Activated T-cell treated with anti-CD3 and anti-CD28 coated beads for 24 hours (primary cell): ENCODE measurements at regions not wholly inside any gene's neighbourhood (a gene's known extent, or its start where the extent isn't known, plus 50 kb on each side); places are given as distances from the start of the nearest gene placed in this dataset.
"Not testable (repeated sequence)": the region's sequence is repeated elsewhere in the genome, so short reads cannot be mapped to it uniquely, and the experiment has no call there.

ENCODE experiments used
- DNase-seq: peaks from one replicate; pipeline ENCODE4 v3.0.0-alpha.2; 2020; ENCODE audit warnings: low read depth

DNA sequence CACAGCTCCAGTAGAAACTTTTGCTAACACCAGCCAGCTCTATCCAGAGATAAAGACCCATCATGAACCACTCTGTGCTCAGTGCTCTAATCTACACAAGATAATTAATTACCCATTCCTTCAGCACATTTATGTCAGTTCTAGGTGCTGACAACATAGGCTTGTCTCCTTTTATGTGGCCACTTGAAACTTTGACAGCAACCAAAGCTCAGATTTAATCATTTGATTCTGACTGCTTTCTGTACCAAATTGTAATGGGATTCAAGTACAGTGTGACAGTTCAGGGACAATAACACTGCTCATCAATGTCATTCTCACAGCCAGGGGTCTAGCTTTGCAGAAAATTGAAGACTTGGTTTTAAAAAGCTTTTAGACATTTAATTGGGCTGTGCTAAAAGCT is 266.6 kb downstream of the KCTD12 start:
- DNase-seq: no peak

DNA sequence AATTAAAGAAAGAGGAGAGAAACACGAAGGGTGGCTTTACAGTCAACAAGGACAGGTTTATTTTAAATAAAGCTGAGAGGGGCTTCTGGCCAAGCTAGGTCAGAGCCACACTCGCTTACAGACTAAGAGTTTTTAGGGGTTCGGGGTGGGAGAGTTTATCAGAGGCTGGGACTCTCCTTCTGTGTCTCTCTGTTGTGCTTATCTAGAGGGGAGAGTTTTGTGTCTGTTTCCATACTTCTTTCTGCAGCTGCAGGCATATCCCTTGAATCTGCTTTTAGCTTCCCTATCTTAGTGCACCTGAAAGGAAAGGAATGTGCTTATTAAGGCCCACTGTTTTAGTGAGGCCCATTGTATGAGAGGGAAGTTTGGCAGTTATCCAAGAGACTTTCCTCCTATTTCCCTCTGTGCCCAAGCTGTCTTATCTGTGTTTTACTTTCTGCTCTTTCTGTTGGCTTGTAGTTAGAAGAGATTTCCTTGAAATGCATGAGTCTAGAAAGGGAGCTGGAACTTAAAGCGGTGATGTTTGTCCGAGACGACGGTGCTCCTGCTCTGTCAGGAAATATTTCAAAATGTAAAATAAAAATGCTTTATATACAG is 275.3 kb downstream of the KCTD12 start:
- DNase-seq: no peak

DNA sequence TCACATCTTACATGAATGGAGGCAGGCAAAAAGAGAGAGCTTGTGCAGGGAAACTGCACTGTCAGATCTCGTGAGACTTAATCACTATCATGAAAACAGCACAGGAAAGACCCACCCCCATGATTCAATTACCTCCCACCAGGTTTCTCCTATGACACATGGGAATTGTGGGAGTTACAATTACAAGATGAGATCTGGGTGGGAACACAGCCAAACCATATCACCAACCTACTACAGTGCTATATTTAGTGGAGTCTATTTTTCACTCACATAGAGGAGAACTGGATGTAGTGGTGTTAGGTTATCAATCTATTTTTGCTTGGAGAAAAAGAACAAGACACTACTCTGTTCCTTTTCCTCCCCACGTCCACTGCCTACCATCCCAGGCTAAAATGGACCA is 276.6 kb downstream of the KCTD12 start:
- no peak for DNase-seq

DNA sequence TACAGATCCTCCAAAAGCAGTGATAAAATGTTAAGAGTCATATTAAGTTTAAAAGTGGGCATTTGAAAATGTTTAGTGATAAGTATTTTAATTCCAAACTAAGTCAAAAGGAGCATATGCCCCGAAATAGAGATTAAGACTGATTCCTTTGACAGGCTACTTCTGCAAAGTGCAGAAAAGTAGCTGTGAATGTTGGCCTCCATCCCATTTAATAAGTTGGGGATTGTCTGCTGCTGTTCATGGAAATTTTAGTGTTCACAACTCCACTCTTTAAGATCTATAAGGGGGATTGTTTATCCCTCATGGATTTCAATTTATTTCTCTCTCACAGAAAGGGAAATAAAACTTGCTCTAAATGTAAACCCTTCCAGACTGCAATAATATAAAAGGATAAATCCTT is 278.3 kb downstream of the KCTD12 start:
- no peak for DNase-seq

DNA sequence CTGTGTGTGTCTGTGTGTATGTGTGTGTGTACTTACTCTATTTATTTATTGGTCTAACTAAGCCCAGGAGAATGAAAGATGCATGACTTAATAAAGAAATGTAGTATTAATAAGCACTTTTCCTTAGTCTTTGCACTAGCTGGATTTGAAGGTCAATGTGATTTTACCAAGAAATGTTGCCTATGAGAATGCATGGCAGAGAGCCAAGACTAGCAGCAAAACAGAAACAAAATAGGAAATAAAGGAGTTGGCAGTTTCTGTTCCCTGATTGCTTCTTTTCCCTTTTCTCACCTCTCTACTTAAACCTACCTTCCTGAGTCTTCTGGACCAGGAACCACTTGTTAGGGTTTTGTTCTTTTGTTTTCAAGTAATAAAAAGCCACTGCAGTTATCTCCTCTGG is 286.1 kb downstream of the KCTD12 start:
- DNase-seq: no peak

DNA sequence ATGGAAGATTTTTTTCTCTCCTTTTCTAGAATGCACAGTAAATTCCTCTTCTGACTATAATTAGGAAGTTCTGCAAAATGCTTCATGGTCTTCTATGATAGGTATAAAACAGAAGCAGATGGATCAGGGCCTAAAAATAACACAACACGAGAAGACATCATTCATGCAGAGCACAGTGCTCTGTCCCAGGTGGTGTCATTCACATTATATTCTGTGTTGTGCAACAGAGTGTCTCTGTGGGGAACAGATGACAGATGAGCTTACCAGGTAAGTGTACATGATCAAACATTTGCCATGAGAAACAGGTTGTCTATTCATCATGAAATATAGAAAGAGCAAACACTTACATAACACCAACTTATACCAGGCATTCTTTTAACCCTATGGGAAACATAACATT is 288.3 kb downstream of the KCTD12 start:
- DNase-seq: no peak

DNA sequence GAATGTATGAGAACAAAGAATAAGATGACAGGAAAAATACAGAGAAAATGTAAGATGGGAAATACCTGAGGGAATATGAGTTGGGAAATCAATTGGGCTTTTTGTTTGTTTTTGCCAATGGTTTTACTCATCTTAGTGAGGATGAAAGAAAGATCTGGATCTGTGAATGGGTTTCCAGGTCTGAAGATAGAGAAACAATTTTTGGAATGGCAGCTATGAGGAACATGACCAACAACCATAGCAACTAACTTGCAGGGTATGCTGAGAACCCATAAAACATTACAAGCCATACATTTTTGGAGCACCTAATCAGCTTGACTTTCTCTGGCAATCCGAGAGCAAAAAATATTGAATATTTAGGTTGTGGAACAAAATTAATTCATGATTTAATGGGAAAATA is 290.0 kb downstream of the KCTD12 start:
- DNase-seq: no peak

DNA sequence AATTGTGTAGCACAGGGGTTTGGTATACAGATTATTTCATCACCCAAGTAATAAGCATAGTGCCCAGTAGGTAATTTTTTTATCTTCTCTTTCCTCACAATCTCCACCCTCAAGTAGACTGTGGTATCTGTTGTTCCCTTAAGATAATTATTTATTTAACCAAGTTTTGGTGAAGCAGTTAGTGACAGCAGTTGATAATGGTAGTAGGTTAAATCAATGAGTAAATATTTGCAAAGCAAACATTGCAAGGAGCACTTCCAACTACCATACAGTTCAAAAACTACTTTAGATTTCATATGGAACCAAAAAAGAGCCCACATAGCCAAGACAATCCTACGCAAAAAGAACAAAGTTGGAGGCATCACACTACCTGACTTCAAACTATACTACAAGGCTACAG is 291.8 kb downstream of the KCTD12 start:
- no peak for DNase-seq

DNA sequence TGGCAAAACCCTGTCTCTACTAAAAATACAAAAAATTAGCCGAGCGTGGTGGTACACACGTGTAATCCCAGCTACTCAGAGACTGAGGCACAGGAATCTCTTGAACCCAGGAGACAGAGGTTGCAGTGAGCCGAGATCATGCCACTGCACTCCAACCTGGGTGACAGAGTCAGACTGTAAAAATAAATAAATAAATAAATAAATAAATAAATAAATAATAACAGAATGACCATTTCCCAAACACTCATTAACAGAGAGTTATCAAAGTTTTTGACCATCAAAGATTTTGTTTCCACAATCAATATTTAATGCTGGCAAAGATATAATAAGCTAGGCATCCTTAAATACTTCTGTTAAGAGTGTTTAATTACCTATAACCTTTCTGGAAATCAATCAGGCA is 299.4 kb downstream of the KCTD12 start:
- no peak for DNase-seq

DNA sequence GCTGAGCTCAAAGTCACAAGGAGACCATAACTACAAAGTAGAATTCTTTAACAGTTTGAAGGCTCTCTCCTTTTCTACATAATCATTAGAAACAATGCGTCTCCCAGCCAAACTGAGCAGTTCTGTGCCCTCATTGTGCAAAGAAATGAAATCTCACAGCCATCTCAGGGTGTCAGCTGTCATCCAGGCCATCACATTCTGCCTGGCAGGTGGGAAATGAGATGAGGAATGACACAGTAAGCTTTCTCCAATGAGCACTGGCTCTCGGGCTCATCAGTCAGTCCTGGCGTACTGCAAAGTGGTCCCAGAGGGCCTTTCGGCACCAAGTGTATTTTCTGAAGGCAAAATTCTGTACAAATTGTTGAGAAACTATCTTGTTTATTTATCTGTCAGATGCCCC is 306.5 kb downstream of the KCTD12 start:
- DNase-seq: no peak

DNA sequence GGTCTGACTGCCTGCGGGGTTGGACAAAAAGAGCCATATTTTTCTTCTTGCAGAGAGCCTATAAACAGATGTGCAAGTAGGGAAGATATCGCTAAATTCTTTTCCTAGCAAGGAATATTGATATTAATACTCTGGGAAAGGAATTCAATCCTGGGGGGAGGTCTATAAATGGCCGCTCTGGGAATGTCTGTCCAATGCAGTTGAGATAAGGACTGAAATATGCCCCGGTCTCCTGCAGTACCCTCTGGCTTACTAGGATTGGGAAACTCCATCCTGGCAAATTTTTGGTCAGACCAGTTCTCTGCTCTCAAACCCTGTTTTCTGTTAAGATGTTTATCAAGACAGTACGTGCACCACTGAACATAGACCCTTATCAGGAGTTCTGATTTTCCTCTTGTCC is 310.6 kb downstream of the KCTD12 start:
- not testable (repeated sequence) for DNase-seq

DNA sequence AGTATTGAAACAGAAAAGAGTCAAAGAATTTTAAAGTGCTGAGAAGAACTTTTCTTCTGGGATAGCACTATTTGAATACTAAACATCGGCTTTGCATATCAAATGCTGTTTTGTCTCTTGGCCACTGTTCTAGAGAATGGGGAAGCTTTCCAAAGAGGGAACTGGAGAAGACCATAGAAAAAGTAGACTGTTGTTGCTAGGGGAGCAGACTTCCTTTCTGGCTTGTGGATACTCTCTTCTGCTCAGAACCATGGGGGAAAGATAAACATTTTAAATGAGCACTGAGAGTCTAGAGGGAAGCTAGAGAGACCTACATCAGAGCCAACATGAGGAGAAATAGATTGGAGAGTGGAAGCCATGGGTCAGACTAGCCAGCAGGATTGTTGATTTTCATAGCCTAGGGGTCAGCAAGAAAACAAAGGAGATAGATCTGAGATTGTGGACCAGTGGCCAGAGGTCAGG is 315.7 kb downstream of the KCTD12 start:
- DNase-seq: no peak

DNA sequence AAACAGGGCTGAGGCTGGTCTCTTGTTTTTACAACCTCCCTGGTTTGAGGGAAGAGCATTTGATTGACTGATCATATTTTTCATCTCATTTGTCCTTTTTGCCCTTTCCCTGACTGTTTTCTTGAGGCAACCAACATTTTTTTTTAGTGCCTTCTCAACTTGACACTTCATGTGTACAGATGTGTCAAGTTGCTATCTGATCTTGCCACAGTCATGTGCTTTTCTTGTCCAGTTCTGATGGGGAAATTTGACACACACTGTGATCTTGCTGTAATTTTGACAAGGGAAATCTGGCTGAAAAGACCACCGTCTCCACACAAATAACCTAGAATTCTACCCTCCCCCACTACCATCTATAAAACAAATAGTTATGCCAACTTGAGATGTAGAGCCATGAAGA is 329.6 kb downstream of the KCTD12 start:
- DNase-seq: no peak

DNA sequence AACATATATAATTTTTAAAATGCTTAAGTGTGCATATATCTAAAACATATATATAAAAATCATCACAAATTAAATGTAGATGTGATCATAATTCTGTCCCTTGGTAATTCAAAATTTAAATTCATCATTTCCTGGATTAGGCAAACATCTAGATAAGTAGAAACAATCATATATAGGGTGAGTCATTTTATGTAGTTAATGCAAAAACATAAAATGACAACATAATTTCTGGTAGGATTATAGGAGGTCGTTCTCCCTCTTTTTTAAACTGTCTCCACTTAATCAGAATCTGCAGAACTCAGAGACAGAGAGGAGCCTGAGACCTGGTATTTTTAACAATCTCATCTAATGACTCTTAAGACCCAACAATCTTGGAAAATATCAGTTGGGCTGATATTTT is 333.4 kb downstream of the KCTD12 start:
- no peak for DNase-seq

DNA sequence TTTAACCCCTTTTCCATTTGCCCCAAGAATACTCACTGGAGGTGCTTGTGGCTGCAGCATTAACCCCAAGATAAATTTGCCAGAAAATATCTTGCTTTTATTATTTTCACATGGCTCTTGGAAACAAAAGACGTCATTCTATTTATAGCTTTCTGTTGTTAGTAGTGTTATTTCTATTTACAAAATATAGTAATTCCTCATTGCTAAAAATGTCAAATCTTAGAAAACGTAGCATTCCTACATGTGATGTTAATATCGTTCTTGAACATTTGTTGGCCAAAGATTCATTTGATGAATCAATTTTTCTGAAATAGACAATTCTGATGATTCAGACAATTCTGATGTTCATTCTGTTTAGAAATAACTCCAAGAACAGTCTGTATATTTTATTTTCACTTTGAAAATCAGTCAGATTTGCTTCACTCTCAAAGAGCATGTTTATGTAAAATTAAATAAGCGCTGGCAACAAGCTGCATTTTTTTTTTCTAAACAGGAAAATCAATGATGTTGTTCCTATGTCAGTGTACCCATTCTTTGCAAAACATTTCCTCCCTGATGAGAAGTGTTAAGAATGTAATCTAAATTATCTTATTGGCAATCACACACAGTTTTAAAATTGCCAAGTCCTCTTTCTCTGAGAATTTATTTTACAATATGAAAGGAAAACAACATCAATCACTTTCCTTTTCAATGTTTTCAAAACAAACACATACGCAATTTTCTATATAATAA is 334.0 kb downstream of the KCTD12 start:
- DNase-seq: no peak

DNA sequence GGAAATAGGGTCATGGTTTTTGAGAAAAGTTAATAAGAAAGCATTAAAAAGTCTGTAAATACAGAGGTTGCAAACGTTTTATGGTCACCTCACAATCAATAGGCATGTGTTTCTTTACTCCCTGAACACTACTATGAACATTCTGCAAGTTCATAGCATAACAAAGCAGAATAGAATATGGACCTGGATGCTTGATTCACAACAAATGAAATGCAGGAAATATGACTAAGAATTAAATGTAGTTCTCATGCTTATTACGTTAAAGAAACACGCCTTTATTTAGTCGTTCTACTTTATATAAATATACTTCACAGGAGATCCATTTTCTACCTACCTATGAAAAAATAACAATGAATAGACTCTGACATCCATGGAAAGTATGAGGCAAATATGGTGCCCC is 344.0 kb downstream of the KCTD12 start:
- no peak for DNase-seq

DNA sequence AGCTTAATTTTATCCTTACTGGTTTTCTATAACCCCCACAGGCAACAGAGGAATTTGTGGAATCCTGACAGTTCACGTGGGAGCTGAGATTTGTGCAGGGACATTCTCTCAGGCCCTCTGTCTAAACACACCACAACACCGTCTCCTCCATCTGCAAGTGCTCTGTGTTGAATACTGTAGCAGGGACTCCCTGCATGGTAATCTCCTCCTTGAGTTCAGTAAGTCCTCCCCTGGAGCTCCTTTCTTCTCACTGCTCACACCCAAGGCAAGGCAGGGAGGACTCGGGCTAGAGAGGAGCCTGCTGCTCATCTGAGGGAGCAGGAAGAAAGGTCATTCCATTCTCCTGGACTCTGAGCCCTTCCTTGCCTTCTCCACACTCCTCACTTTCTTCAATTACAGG is 348.2 kb downstream of the KCTD12 start:
- no peak for DNase-seq

DNA sequence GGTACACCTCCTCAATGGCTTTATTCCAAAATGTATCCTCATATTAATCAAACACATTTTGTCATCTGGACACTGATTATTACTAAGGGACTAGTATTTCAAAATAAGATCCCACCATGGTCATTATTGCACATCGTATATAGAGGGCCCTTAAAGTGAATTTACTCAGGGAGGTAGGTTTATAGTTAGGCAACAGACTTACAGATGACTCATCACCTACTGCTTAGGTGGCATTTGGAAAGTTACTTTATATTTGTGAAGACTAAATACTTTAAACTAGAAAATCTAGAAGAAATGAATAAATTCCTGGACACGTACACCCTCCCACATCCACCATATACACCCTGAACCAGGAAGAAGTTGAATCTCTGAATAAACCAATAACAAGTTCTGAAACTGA is 353.0 kb downstream of the KCTD12 start:
- DNase-seq: no peak

DNA sequence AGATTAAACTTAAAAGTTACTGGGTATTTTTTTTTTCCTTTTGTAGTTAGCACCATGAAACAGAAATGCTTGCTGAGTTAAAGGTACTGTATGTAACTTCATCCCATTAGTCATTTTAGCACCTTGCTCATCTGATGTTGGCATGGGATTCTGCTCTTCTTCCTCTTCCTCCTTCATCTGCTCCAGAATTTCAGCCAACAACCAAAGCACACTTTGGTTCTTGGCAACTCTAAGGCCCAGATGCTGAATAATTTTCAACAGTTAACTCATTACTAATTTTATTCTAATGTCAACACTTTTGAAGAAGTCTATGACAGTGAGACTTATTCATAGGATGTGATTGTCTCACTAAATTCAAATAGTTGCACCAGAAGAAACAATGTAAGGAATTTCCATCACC is 359.2 kb downstream of the KCTD12 start:
- no peak for DNase-seq

DNA sequence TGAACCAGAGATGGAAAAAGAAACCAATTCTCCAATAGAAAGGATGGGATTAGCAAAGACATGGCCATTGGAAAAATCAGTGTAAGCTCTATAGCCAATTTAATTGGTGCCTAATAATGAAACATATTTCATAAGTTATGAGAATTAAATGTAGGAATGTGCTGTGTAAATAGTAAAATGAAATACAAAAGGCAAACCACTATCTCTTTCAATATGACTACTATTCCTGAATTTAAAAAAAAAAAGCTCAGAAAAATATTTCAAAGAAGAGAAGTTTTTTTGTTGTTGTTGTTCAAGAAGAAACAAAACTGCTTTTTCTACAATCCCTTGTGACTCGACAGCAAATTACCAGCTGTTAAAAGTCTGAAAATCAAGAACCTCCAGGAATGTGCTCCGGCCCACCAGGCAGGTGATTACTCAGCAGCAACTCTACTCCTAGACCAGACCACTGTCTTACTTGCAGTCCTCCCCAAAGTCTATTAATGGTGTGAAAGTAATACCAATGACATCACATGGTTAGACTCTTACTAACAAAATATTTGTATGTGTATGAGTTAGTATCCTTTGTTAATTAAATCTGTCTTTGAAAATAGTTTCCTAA is 362.4 kb downstream of the KCTD12 start:
- DNase-seq: no peak

DNA sequence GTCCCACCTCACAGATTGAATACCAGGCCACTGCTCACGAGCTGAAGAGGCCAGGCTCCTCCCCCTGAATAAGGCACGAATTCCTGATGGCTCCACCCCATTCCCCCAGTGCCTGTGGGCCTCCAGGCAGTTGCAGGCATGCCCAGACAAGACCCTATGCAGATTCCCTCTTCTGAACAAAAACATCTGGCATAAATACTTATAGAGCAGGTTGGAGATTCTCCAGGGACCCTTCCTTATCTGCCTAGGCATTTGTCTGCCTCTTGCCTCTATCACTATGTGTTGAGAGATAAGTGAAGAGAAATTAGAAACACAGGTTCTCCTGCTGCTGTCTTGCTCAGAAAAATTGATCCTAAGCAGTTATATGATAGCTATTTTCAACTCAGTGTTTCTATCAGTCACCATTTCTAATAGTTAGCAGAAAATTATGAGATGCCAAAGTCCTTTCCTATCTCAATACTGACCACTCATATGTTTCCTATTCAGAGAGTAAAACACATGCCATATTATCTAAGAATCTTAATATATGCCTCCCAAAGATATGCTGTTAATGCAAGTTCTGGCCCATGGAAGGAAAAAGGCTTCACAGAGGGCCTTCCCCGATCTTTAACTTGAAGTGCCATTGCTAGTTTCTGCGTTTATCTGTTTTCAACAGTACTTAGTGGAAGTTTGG is 364.0 kb downstream of the KCTD12 start:
- no peak for DNase-seq

DNA sequence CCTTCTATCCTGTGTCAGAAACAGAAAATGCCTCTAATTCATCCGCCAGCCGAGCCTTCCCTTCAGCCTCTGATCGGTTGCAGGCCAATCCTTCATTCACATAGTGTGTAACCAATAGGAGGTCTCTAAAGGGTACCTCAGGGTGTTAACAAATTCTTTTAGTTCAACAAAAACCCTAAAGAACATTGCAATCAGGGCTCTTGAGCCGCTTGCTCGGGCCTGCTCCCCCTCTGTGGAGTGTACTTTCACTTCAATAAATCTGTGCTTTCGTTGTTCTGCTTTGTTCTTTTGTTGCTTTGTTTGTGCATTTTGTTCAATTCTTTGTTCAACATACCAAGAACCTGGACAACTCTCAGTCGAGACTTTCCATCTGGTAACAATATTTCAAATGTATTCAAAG is 366.5 kb downstream of the KCTD12 start:
- no peak for DNase-seq

DNA sequence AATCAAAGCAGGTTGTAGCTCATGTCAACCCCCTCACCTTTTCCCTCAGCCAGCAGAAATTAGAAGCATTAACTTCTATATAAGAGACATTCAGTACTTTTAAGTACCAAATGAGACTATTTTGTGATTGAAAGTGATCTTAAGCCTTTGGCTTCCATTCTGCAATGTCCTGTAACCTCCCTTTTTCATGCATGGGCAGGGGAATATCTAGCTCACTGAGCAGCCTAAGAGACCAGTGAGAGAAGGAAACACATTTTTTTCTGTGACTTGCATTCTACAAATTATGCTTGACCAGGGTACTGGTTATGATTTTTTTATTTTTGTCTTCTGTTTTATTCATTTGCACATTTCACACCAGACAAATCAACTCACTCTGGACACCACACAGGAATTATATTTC is 369.6 kb downstream of the KCTD12 start:
- DNase-seq: no peak
